GM18870 (cell line): ENCODE measurements at regions not wholly inside any gene's neighbourhood (a gene's known extent, or its start where the extent isn't known, plus 50 kb on each side); places are given as distances from the start of the nearest gene placed in this dataset.
"Not testable (repeated sequence)": the region's sequence is repeated elsewhere in the genome, so short reads cannot be mapped to it uniquely, and the experiment has no call there.

Experiments used
- ATAC-seq: cut with Tn5 transposase; IDR thresholded peaks from one replicate; pipeline ENCODE4 v1.9.1; 2021; ENCODE audit warnings: moderate library complexity; ENCODE audit not compliant: unreplicated experiment

DNA sequence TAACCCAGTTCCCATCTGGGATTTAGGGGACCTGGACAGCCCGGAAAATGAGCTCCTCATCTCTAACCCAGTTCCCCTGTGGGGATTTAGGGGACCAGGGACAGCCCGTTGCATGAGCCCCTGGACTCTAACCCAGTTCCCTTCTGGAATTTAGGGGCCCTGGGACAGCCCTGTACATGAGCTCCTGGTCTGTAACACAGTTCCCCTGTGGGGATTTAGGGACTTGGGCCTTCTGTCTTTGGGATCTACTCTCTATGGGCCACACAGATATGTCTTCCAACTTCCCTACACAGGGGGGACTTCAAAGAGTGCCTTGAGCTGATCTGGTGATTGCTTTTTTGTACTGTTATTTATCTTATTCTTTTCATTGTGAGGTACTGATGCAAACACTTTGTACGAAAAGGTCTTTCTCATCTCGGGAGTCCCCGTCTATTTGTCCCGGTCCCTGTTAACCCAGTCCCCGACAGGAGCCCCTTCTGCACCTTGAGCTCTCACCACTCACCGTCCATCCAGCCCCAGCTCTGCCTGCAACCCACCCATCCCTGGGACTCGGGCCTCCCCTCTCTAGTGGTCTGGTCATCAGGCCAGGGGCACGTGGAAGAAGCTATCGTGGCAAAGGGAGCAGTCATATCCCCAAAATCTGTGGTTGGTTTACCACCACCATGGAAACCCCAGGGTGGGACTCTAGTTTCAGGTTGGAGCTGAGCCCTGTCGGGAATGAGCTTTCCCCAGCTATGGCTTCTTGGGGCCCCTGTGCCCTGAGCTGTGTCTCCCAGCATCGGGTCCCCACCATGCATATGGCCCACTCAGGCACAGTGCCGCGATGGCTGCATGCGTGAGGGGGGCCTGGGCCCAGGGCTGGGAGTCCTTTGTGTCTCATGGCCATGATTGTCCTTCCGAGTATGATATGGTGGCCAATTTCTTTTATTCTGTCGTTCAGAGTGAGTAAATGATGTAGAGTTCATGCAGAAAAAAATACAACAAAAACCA, 270.4 kb upstream of the PLCXD1 start:
- not testable (repeated sequence) for ATAC-seq

GRCh38 chrX:13821-14443, 267.2 kb upstream of the PLCXD1 start:
- not testable (repeated sequence) for ATAC-seq

GRCh38 chrX:14452-14851, 266.7 kb upstream of the PLCXD1 start:
- not testable (repeated sequence) for ATAC-seq

DNA sequence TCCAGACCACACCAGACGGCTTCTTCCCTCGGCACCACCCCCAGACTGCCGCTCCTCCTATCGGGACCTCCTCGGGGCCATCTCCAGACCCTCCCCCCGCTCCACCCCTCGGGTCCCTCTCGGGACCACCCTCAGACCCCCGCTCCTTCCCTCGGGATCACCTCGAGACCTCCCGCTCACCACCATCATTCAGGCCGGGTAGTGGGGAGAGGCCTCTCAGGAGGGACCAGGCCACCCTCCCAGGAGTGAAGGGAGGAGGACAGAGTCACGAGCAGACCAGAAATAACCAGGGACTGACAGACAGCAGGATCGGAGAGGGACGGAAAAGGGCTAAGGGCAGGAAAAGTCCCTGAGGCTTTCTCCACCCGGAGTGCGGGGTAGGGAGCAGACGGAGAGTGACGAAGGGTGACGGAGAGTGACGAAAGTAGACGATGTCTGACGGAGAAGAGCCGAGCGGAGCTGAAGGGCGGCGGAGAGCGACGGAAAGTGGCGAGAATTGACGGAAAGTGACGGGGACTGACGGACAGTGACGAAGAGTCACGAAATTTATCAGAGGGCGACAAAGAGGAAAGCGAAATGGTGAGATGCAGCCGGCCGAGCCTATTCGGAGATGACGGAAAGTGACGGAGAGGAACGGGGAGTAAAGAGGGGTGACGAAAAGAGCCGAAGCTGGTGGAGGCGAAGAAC, 262.3 kb upstream of the PLCXD1 start:
- ATAC-seq: peak; percentile 96

- ATAC-seq: peak; percentile 17
These were observed 261.7 kb upstream of the PLCXD1 start for GRCh38 chrX:19455-19827.

DNA sequence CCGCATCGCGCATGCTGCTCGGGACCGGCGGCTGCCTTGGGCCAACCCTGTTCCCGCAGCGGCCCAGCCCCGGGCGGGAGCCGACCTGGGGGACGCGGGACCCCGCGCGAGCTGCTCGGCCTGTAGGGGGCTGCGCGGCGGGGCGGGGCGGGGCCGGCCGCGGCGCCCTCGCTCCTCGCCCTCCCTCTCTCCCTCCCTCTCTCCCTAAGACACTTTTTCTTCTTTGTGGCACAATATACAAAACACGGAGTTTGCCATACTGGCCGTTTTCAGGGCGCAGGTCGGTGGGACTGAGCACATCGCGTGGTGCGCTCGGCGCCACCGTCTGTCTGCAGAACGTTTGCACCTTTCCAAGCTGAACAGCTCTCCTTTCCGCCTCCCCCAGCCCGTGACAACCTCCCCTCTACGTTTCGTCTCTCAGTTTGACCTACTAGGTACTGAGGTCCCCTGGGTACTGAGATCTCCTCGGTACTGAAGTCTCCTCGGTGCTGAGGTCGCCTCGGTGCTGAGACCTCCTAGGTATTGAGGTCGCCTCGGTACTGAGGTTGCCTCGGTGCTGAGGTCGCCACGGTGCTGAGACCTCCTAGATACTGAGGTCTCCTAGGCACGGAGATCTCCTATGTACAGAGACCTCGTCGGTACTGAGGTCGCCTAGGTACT, 261.1 kb upstream of the PLCXD1 start:
- ATAC-seq: no peak

- not testable (repeated sequence) for ATAC-seq
These were observed 257.0 kb upstream of the PLCXD1 start for GRCh38 chrX:24139-24538.
